ENCODE measurements at regions not wholly inside any gene's neighbourhood (a gene's known extent, or its start where the extent isn't known, plus 50 kb on each side); places are given as distances from the start of the nearest gene placed in this dataset.

GRCh38 chr17:51385208-51385607 is 124.9 kb downstream of the UTP18 start:
- ChIA-PET CTCF (ENCODE audit: low intra/inter-chr PET ratio) (no interaction called here), POLR2A (interaction anchor here (0.6 kb wide), 1 partner anchor 86 kb away, joined by 3 read pairs; no protein-coding TSS in a partner anchor)
- Histone ChIP-seq H3K9me3 (replicated peaks; ENCODE audit: control insufficient read depth, insufficient read depth, low read depth, low read length) (no peaks in the 10 kb centered on the region), H3K4me2 (ENCODE audit: insufficient read depth, low read length) (no peak overlapping the region), H3K79me2 (ENCODE audit: control insufficient read depth, insufficient read depth, low read length) (no peaks in the 10 kb centered on the region), H3K9me1 (ENCODE audit: control insufficient read depth, insufficient read depth, low read length) (no peaks in the 10 kb centered on the region), H3K36me3 (ENCODE audit: control insufficient read depth, insufficient read depth, low read length) (no peaks in the 10 kb centered on the region), H3K27ac (ENCODE audit: extremely low read depth, low read depth, low read length) (no peak overlapping the region), H3K4me3 (no peak overlapping the region), H2AFZ (ENCODE audit: low read depth, low read length) (no peak overlapping the region), H3K4me1 (replicated peaks in 1 of 2; ENCODE audit: control insufficient read depth in 2 of 2, insufficient read depth in 2 of 2, low read length in 2 of 2) (no peaks in the 10 kb centered on the region), H3K9ac (ENCODE audit: insufficient read depth in 1 of 2, low read depth in 2 of 2, low read length in 2 of 2) (no peak overlapping the region; a peak in 1 of 4 replicates), H3K27me3 (ENCODE audit: control insufficient read depth in 2 of 2, insufficient read depth in 2 of 2, low read length in 2 of 2) (peaks cover 12 to 35% of the 10 kb centered on the region in 2 experiments; a peak in 4 of 5 replicates), H4K20me1 (replicated peaks; ENCODE audit: control insufficient read depth, insufficient read depth, low read length) (no peaks in the 10 kb centered on the region)
- FAIRE-seq (no peak), DNase-seq (ENCODE audit: extremely low read depth in 1 of 4, low spot score in 3 of 4) (no peak), ATAC-seq (no peak; the same call in 2 of the 3 replicates)
- in situ Hi-C loops (cut with MboI): no loop called here
- 3% methylated on average over 19 of the region's 20 CpGs for WGBS (ENCODE audit: insufficient coverage, low coverage, missing lambda C conversion rate)
- intact Hi-C loops (cut with micrococcal nuclease): no loop called here
- BruUV-seq (replicated peaks): no TSS peak
- no peak for TF ChIP-seq TEAD4 (IDR thresholded peaks at IDR 0.05; ENCODE audit: low read length)
- TF ChIP-seq TEAD4 (CRISPR knock-in tag; IDR thresholded peaks at IDR 0.05; ENCODE audit: borderline replicate concordance): no peak
- no peak for TF ChIP-seq ZKSCAN8 (CRISPR knock-in tag; IDR thresholded peaks at IDR 0.05)

GRCh38 chr17:51387582-51387981 is 127.2 kb downstream of the UTP18 start:
- Histone ChIP-seq H3K4me1 (replicated peaks in 1 of 2; ENCODE audit: control insufficient read depth in 2 of 2, insufficient read depth in 2 of 2, low read length in 2 of 2) (no peaks in the 10 kb centered on the region; a peak in 1 of 5 replicates), H3K9ac (ENCODE audit: insufficient read depth in 1 of 2, low read depth in 2 of 2, low read length in 2 of 2) (no peak overlapping the region), H3K27ac (ENCODE audit: extremely low read depth, low read depth, low read length) (no peak overlapping the region), H3K79me2 (ENCODE audit: control insufficient read depth, insufficient read depth, low read length) (no peaks in the 10 kb centered on the region), H3K9me3 (replicated peaks; ENCODE audit: control insufficient read depth, insufficient read depth, low read depth, low read length) (no peaks in the 10 kb centered on the region), H3K9me1 (ENCODE audit: control insufficient read depth, insufficient read depth, low read length) (no peaks in the 10 kb centered on the region), H2AFZ (ENCODE audit: low read depth, low read length) (no peak overlapping the region), H3K27me3 (ENCODE audit: control insufficient read depth in 2 of 2, insufficient read depth in 2 of 2, low read length in 2 of 2) (peaks cover 12 to 43% of the 10 kb centered on the region in 2 experiments), H3K36me3 (ENCODE audit: control insufficient read depth, insufficient read depth, low read length) (no peaks in the 10 kb centered on the region), H3K4me2 (ENCODE audit: insufficient read depth, low read length) (no peak overlapping the region), H3K4me3 (no peak overlapping the region), H4K20me1 (replicated peaks; ENCODE audit: control insufficient read depth, insufficient read depth, low read length) (no peaks in the 10 kb centered on the region)
- 0% methylated on average over 4 of the region's 4 CpGs for WGBS (ENCODE audit: insufficient coverage, low coverage, missing lambda C conversion rate)
- ChIA-PET CTCF (ENCODE audit: low intra/inter-chr PET ratio) (no interaction called here), POLR2A (no interaction called here)
- TF ChIP-seq SMARCE1 (IDR thresholded peaks at IDR 0.05) (no peak), ID3 (CRISPR knock-in tag; IDR thresholded peaks at IDR 0.05) (no peak), ID3 (tag; IDR thresholded peaks at IDR 0.05) (no peak), ATF3 (IDR thresholded peaks at IDR 0.05) (no peak), ATF3 (CRISPR knock-in tag; conservative IDR thresholded peaks at IDR 0.05) (no peak), ATF4 (CRISPR knock-in tag; IDR thresholded peaks at IDR 0.05) (no peak), CGGBP1 (CRISPR knock-in tag; IDR thresholded peaks at IDR 0.05) (no peak), TSC22D4 (tag; IDR thresholded peaks at IDR 0.05) (no peak), TCF7L2 (IDR thresholded peaks at IDR 0.05; ENCODE audit: low read depth, low read length) (no peak)
- in situ Hi-C loops (cut with MboI) (no loop called here), intact Hi-C loops (cut with micrococcal nuclease) (no loop called here)
- DNase-seq (ENCODE audit: extremely low read depth in 1 of 4, low spot score in 3 of 4): no peak
- no peak for ATAC-seq
- no TSS peak for BruUV-seq (replicated peaks)
- FAIRE-seq: no peak
